Loucy (cell line): ENCODE measurements at regions not wholly inside any gene's neighbourhood (a gene's known extent, or its start where the extent isn't known, plus 50 kb on each side); places are given as distances from the start of the nearest gene placed in this dataset.

Experiments
- EZH2phosphoT487 ChIP-seq: fragments of 200-600 bp; IDR thresholded peaks from 2 replicates; pipeline ENCODE4 v1.6.1; 2018; ENCODE audit warnings: antibody characterized with exemption, mild to moderate bottlenecking, moderate library complexity, borderline replicate concordance
- TF ChIP-seq, protein P1 (sequence below): fragments of 200-600 bp; sonication (generic); conservative IDR thresholded peaks from 2 replicates; pipeline ENCODE4 v1.5.1; 2014; ENCODE audit warnings: mild to moderate bottlenecking, antibody characterized with exemption, low read length

- TF ChIP-seq, protein P1, sequence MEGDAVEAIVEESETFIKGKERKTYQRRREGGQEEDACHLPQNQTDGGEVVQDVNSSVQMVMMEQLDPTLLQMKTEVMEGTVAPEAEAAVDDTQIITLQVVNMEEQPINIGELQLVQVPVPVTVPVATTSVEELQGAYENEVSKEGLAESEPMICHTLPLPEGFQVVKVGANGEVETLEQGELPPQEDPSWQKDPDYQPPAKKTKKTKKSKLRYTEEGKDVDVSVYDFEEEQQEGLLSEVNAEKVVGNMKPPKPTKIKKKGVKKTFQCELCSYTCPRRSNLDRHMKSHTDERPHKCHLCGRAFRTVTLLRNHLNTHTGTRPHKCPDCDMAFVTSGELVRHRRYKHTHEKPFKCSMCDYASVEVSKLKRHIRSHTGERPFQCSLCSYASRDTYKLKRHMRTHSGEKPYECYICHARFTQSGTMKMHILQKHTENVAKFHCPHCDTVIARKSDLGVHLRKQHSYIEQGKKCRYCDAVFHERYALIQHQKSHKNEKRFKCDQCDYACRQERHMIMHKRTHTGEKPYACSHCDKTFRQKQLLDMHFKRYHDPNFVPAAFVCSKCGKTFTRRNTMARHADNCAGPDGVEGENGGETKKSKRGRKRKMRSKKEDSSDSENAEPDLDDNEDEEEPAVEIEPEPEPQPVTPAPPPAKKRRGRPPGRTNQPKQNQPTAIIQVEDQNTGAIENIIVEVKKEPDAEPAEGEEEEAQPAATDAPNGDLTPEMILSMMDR: no peak
- no peak for TF ChIP-seq EZH2phosphoT487
Observed at GRCh38 chr18:5828913-5829312, 66.4 kb downstream of the TMEM200C start.
